Fibroblast of the aortic adventitia (primary cell): ENCODE measurements at regions not wholly inside any gene's neighbourhood (a gene's known extent, or its start where the extent isn't known, plus 50 kb on each side); places are given as distances from the start of the nearest gene placed in this dataset.
A peak's percentile ranks its signal among the peaks of the same experiment; 100 is the strongest.

ENCODE experiments used
- DNase-seq: peaks from one replicate; pipeline ENCODE4 v3.0.0-alpha.2; 2010; ENCODE audit warnings: low read depth
- H3K4me3 ChIP-seq: 2 replicates; pipeline ENCODE4 v1.5.1; 2011; ENCODE audit warnings: low read depth, mild to moderate bottlenecking, control low read depth, low read length, moderate library complexity
- TF ChIP-seq, protein P1 (sequence below): IDR thresholded peaks from 2 replicates; pipeline ENCODE4 v1.5.1; 2011; ENCODE audit warnings: mild to moderate bottlenecking, low read length, control low read depth, inconsistent platforms; ENCODE audit not compliant: insufficient read depth

DNA sequence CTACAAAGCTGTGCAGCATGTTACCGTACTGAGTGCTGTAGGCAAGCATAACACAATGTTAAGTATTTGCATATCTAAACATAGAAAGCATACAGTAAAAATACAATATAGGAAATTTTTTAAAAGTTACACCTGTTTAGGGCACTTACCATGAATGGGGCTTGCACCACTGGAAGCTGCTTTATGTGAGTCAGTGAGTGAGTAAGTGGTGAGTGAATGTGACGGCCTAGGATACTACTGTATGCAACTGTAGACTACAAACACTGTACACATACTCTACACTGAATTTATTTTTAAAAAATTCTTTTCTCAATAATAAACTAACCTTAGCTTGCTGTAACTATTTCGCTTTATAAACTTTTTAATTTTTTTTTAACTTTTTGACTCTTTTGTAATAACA is 82.1 kb upstream of the FSCB start:
- no peak for DNase-seq
- H3K4me3 ChIP-seq = no peak overlapping the region
- TF ChIP-seq, protein P1, sequence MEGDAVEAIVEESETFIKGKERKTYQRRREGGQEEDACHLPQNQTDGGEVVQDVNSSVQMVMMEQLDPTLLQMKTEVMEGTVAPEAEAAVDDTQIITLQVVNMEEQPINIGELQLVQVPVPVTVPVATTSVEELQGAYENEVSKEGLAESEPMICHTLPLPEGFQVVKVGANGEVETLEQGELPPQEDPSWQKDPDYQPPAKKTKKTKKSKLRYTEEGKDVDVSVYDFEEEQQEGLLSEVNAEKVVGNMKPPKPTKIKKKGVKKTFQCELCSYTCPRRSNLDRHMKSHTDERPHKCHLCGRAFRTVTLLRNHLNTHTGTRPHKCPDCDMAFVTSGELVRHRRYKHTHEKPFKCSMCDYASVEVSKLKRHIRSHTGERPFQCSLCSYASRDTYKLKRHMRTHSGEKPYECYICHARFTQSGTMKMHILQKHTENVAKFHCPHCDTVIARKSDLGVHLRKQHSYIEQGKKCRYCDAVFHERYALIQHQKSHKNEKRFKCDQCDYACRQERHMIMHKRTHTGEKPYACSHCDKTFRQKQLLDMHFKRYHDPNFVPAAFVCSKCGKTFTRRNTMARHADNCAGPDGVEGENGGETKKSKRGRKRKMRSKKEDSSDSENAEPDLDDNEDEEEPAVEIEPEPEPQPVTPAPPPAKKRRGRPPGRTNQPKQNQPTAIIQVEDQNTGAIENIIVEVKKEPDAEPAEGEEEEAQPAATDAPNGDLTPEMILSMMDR = no peak

DNA sequence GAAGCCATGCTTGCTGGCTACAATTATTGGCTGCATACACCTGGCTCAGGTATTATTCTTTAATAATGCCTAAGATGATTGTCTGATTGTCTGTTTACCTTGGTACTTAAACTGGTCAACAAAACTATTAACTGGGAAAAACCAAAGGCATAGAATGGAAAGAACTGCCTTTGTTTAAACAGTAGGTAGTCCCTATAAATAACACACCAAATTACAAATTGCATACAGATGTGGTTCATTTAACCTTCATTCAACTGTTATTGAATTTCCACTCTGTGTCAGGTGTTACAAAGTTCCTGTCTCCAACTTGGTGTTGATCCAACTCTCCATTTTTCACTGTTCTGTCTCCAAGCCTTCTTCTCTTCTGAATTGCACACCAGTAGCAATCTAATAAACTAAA is 79.8 kb upstream of the FSCB start:
- H3K4me3 ChIP-seq = no peak overlapping the region
- DNase-seq = no peak
- TF ChIP-seq, protein P1 = no peak

DNA sequence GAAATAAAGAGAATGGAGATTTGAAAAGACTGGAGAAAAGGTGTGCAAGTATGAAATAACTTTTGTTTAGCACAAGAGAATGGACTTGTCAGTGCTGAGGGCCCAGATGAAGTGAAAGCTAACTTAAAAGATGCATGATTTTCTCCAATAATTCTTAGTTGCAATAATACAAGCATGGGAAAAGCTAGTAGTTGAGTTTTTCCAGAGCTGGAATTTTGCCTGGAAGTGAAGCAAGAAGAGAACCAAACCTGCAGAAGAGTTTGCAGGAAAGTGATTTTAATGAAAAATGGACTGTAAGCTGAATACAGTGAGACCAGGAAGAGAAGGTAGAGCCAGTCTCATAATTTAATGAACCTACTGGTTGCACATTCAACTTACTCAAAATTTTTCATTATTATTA is 69.3 kb upstream of the FSCB start:
- no peak for DNase-seq
- TF ChIP-seq, protein P1 = no peak

DNA sequence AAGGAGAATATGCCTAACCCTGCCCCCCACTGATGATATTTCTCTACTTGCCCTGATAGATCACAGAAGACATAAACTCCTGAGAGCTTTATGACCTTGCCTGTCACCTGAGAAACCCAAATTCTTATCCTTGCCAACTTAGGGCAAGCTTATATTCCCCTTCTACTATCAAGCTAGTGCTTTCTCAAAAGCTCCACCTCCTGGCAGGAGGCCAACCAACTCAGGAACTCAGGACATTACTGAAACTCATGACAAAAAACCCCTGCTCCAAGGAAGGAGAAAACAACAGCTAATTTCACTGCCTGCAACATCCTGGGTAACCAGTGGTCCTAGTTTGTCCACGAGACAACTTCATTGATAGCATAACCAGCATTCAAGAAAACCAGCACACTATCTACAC is 60.9 kb upstream of the FSCB start:
- no peak for DNase-seq
- no peak overlapping the region for H3K4me3 ChIP-seq
- TF ChIP-seq, protein P1 = no peak

More for the DNA sequence above, 69.3 kb upstream of the FSCB start:
- H3K4me3 ChIP-seq = no peak overlapping the region

DNA sequence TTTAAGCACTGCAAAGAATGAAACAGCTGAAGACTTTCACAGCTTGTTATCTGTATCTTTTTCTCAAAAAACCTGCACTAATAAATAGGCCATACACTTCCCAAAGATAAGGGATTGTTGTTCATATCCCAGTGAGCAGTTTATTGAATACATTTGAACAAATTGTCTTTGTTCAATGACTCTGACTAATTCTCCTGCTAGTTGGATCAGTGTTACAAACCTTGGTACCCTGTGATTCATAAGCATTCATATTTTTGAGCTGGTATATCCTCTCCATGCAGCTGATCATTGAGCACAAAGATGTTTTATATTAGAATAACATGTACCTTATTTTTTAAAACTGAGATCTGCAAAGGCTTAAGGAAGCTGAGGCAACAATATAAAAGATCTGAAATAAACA is 58.9 kb upstream of the FSCB start:
- TF ChIP-seq, protein P1 = no peak
- H3K4me3 ChIP-seq = no peak overlapping the region
- no peak for DNase-seq

DNA sequence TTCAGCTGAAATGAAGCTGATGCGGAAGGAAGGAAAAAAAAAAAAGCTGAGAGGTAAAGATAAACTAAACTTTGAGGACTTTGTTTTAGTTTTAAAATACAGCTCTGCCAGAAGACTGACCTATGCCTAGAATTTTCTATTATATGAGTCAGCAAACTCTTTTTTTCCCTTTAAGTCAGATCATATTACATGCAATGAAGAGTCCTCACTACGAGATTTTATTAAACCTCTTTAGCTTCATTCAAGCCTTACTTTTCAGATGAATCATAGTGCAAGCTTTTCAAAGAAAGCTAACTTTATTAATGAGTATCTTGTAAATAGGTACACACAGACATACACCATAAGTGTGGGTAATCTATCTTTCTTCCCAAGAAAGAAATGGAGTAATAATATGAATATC is 57.8 kb upstream of the FSCB start:
- TF ChIP-seq, protein P1 = no peak
- H3K4me3 ChIP-seq = no peak overlapping the region
- peak; percentile 14 for DNase-seq
